ENCODE measurements at regions not wholly inside any gene's neighbourhood (a gene's known extent, or its start where the extent isn't known, plus 50 kb on each side); places are given as distances from the start of the nearest gene placed in this dataset.

DNA sequence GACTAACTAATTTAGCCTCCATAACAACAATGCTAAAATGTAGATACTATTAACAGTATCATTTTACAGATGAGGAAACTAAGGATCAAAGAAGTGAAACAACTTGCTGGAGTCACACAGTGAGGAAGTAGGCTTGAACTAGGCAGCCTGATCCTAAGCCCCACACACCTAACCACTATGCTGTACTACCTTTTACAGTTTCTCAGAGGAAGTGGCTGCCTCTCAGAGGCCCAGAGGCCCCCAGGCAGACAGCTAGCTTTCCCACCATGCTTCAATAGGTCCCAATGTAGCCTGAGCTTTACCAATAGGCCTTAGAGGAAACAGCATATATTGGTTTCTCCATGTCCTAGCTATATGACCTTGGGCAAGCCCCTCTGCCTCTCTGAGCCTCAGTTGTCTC, 69.4 kb upstream of the PJA1 start:
- no peak for TF ChIP-seq FOS (IDR thresholded peaks at IDR 0.05; ENCODE audit: borderline replicate concordance, extremely low read depth, insufficient read length)
- no peak for TF ChIP-seq NR2C1 (IDR thresholded peaks at IDR 0.05)
- TF ChIP-seq, protein P1, sequence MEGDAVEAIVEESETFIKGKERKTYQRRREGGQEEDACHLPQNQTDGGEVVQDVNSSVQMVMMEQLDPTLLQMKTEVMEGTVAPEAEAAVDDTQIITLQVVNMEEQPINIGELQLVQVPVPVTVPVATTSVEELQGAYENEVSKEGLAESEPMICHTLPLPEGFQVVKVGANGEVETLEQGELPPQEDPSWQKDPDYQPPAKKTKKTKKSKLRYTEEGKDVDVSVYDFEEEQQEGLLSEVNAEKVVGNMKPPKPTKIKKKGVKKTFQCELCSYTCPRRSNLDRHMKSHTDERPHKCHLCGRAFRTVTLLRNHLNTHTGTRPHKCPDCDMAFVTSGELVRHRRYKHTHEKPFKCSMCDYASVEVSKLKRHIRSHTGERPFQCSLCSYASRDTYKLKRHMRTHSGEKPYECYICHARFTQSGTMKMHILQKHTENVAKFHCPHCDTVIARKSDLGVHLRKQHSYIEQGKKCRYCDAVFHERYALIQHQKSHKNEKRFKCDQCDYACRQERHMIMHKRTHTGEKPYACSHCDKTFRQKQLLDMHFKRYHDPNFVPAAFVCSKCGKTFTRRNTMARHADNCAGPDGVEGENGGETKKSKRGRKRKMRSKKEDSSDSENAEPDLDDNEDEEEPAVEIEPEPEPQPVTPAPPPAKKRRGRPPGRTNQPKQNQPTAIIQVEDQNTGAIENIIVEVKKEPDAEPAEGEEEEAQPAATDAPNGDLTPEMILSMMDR (IDR thresholded peaks at IDR 0.05 in 2 of 3, conservative IDR thresholded peaks at IDR 0.05 in 1 of 3; ENCODE audit: control insufficient read depth in 2 of 3, extremely low read depth in 1 of 3, insufficient read depth in 1 of 3, low read depth in 3 of 3, low read length in 3 of 3): no peak
